ENCODE measurements at regions not wholly inside any gene's neighbourhood (a gene's known extent, or its start where the extent isn't known, plus 50 kb on each side); places are given as distances from the start of the nearest gene placed in this dataset.
A peak's percentile ranks its signal among the peaks of the same experiment; 100 is the strongest.

- POLR2A ChIA-PET = no interaction called here
- Histone ChIP-seq H3K4me3 (no peak overlapping the region), H3K4me1 (no peaks in the 10 kb centered on the region), H3K4me2 (no peak overlapping the region), H3K27ac (no peak overlapping the region), H3K9me3 (no peaks in the 10 kb centered on the region)
- DNase-seq (ENCODE audit: low read depth in 1 of 2, low spot score in 1 of 2) = no peak
- no peak for ATAC-seq
- FAIRE-seq = peak; percentile 18
- TF ChIP-seq HOXA7 (CRISPR knock-in tag; IDR thresholded peaks at IDR 0.05) (no peak), TP53 (CRISPR knock-in tag; IDR thresholded peaks at IDR 0.05) (no peak), USF2 (IDR thresholded peaks at IDR 0.05) (no peak), TFCP2L1 (CRISPR knock-in tag; IDR thresholded peaks at IDR 0.05) (no peak)
- CTCF ChIA-PET = no interaction called here
Measured at GRCh38 chr3:154050216-154050615, 71.0 kb upstream of the ARHGEF26 start.

- ChIA-PET CTCF (no interaction called here), POLR2A (no interaction called here)
- no peak overlapping the region for H3K27ac ChIP-seq
- ATAC-seq (no peak), FAIRE-seq (peak; percentile 28), DNase-seq (ENCODE audit: low read depth in 1 of 2, low spot score in 1 of 2) (no peak)
- H3K9me3 ChIP-seq = no peaks in the 10 kb centered on the region
- no peak for TF ChIP-seq MAZ (IDR thresholded peaks at IDR 0.05; ENCODE audit: borderline replicate concordance, low read depth, low read length)
- H3K4me1 ChIP-seq = no peaks in the 10 kb centered on the region
- no peak overlapping the region for H3K4me2 ChIP-seq
- no peak overlapping the region for H3K4me3 ChIP-seq
Measured at GRCh38 chr3:154050766-154051165, 70.4 kb upstream of the ARHGEF26 start.

GRCh38 chr3:154059833-154060232, 61.4 kb upstream of the ARHGEF26 start:
- no peak overlapping the region for H3K4me2 ChIP-seq
- WGBS (ENCODE audit: missing lambda C conversion rate) = 61% methylated on average over 6 of the region's 6 CpGs
- DNase-seq (ENCODE audit: low read depth in 1 of 2, low spot score in 1 of 2) (no peak), FAIRE-seq (no peak), ATAC-seq (no peak)
- TF ChIP-seq MYC (IDR thresholded peaks at IDR 0.05; ENCODE audit: borderline replicate concordance, low read length) (no peak), POLR2AphosphoS2 (conservative IDR thresholded peaks at IDR 0.05; ENCODE audit: low read length) (no peak), ZSCAN20 (CRISPR knock-in tag; IDR thresholded peaks at IDR 0.05) (no peak), JUNB (IDR thresholded peaks at IDR 0.05) (no peak), CTCF (IDR thresholded peaks at IDR 0.05) (no peak)
- ChIA-PET POLR2A (no interaction called here), CTCF (no interaction called here)
- H3K4me3 ChIP-seq = no peak overlapping the region
- no peak overlapping the region for H3K27ac ChIP-seq
- no peaks in the 10 kb centered on the region for H3K4me1 ChIP-seq
- no peaks in the 10 kb centered on the region for H3K9me3 ChIP-seq

GRCh38 chr3:154060238-154061000, 60.8 kb upstream of the ARHGEF26 start:
- CTCF ChIA-PET = interaction anchor here (1.8 kb wide), 1 partner anchor 192 kb away, joined by 5 read pairs; no protein-coding TSS in a partner anchor
- H3K27ac ChIP-seq = no peak overlapping the region
- DNase-seq (ENCODE audit: low read depth in 1 of 2, low spot score in 1 of 2) (no peak), FAIRE-seq (no peak), ATAC-seq (no peak)
- H3K9me3 ChIP-seq = no peaks in the 10 kb centered on the region
- no peak overlapping the region for H3K4me2 ChIP-seq
- TF ChIP-seq E2F6 (IDR thresholded peaks at IDR 0.05; ENCODE audit: borderline replicate concordance, low read depth) = no peak
- TF ChIP-seq FOXS1 (CRISPR knock-in tag; IDR thresholded peaks at IDR 0.05) = no peak
- no peak for TF ChIP-seq MAZ (IDR thresholded peaks at IDR 0.05; ENCODE audit: borderline replicate concordance, low read depth, low read length)
- TF ChIP-seq JUN (IDR thresholded peaks at IDR 0.05) = no peak
- TF ChIP-seq ESRRA (IDR thresholded peaks at IDR 0.05; ENCODE audit: borderline replicate concordance, low read length) = no peak
- no peak for TF ChIP-seq CTCF (IDR thresholded peaks at IDR 0.05)
- TF ChIP-seq MYC (IDR thresholded peaks at IDR 0.05; ENCODE audit: borderline replicate concordance, low read length) = no peak
- no peak for TF ChIP-seq NFE2L2 (conservative IDR thresholded peaks at IDR 0.05; ENCODE audit: low read length)
- no peak for TF ChIP-seq CHD2 (IDR thresholded peaks at IDR 0.05; ENCODE audit: low read length, partially characterized antibody)
- TF ChIP-seq TP53 (CRISPR knock-in tag; IDR thresholded peaks at IDR 0.05) = no peak
- no peak for TF ChIP-seq PHF8 (IDR thresholded peaks at IDR 0.05; ENCODE audit: borderline replicate concordance, low read depth)
- TF ChIP-seq GATA3 (IDR thresholded peaks at IDR 0.05; ENCODE audit: borderline replicate concordance) = no peak
- no peak for TF ChIP-seq SREBF2 (IDR thresholded peaks at IDR 0.05)
- TF ChIP-seq EHMT2 (IDR thresholded peaks at IDR 0.05; ENCODE audit: low read depth) = no peak
- no peak for TF ChIP-seq HDAC2 (IDR thresholded peaks at IDR 0.05)
- no peak for TF ChIP-seq CEBPB (IDR thresholded peaks at IDR 0.05)
- POLR2A ChIA-PET = no interaction called here
- no peak overlapping the region for H3K4me3 ChIP-seq
- H3K4me1 ChIP-seq = no peaks in the 10 kb centered on the region
- 89% methylated on average over 4 of the region's 4 CpGs for WGBS (ENCODE audit: missing lambda C conversion rate)

All from A549 (cell line).